Endothelial cell of umbilical vein (primary cell): ENCODE measurements at regions not wholly inside any gene's neighbourhood (a gene's known extent, or its start where the extent isn't known, plus 50 kb on each side); places are given as distances from the start of the nearest gene placed in this dataset.

ENCODE experiments used
- BruUV-seq: library from RNA; stranded (reverse); fragments of 400-500 nt; replicated peaks from 2 replicates; lab custom pipeline; 2021; lab: Mats Ljungman, UMichigan
- CTCF ChIA-PET: fragments of 300-600, 350-600 bp; sonication (Branson Sonifier 250); formaldehyde crosslinking; loops from one replicate; lab custom pipeline; 2021; ENCODE audit warnings: antibody characterized with exemption, inconsistent platforms; lab: Charles Lee
- POLR2A ChIA-PET: fragments of 300-600, 350-600 bp; sonication (Branson Sonifier 250); formaldehyde crosslinking; loops from one replicate; lab custom pipeline; 2021; ENCODE audit warnings: antibody characterized with exemption, inconsistent platforms; lab: Charles Lee
- DNase-seq: peaks from one replicate; pipeline ENCODE4 v3.0.0-alpha.2; 2011; ENCODE audit warnings: low read depth, low spot score
- FAIRE-seq: peaks from 2 replicates; lab custom pipeline; 2011; peaks lifted over from hg19 to GRCh38; lab: Jason Lieb, UNC
- H2AFZ ChIP-seq: 2 replicates; pipeline ENCODE4 v1.6.0; 2012; ENCODE audit warnings: low read depth, low read length, control low read depth, inconsistent platforms
- H3K27ac ChIP-seq: 2 replicates; pipeline ENCODE4 v1.5.1; 2011; ENCODE audit warnings: low read depth, mild to moderate bottlenecking, control low read depth, low read length, moderate library complexity; ENCODE audit not compliant: insufficient read depth
- H3K27me3 ChIP-seq, 2 experiments: 2 replicates each; pipeline versions ENCODE4 v1.6.0 to v1.6.1; 2011; ENCODE audit warnings: low read length in 2 of 2, mixed read lengths in 1 of 2; ENCODE audit not compliant: control insufficient read depth in 2 of 2, insufficient read depth in 2 of 2
- H3K36me3 ChIP-seq, 2 experiments: 2 replicates in 1 of 2; 3 replicates in 1 of 2; pipeline ENCODE4 v1.5.1; 2011; ENCODE audit warnings: low read length in 2 of 2, mild to moderate bottlenecking in 1 of 2, moderate library complexity in 1 of 2; ENCODE audit not compliant: control insufficient read depth in 2 of 2, insufficient read depth in 2 of 2; ENCODE audit errors: extremely low read depth in 1 of 2
- H3K4me1 ChIP-seq: 3 replicates; pipeline ENCODE4 v1.5.1; 2011; ENCODE audit warnings: mild to moderate bottlenecking, low read length; ENCODE audit not compliant: control insufficient read depth, insufficient read depth; ENCODE audit errors: extremely low read depth
- H3K4me2 ChIP-seq: 2 replicates; pipeline ENCODE4 v1.6.1; 2011; ENCODE audit warnings: low read length, control low read depth, mixed read lengths; ENCODE audit not compliant: insufficient read depth
- H3K4me3 ChIP-seq, 3 experiments: fragments of 200-600 bp in 1 of 3; sonication (generic), shearing (Covaris generic) in 1 of 3; replicated peaks in 1 of 3; 2 replicates each; pipeline ENCODE4 v1.5.1; 2011 to 2016; ENCODE audit warnings: control low read depth in 3 of 3, low read length in 3 of 3, mild to moderate bottlenecking in 2 of 3, inconsistent platforms in 1 of 3, low read depth in 1 of 3, moderate library complexity in 1 of 3; ENCODE audit not compliant: insufficient read depth in 1 of 3
- H3K79me2 ChIP-seq: 2 replicates; pipeline ENCODE4 v1.6.0; 2012; ENCODE audit warnings: low read length, inconsistent platforms; ENCODE audit not compliant: control insufficient read depth, insufficient read depth
- H3K9ac ChIP-seq: replicated peaks from 2 replicates; pipeline ENCODE3; 2011; ENCODE audit warnings: low read length, control low read depth; ENCODE audit not compliant: insufficient read depth; ENCODE audit errors: extremely low read depth
- H3K9me1 ChIP-seq: replicated peaks from 3 replicates; pipeline ENCODE4 v1.6.0; 2011; ENCODE audit warnings: mild to moderate bottlenecking, low read length; ENCODE audit not compliant: control insufficient read depth, insufficient read depth; ENCODE audit errors: extremely low read depth
- H3K9me3 ChIP-seq: replicated peaks from 2 replicates; pipeline ENCODE4 v1.5.1; 2012; ENCODE audit warnings: low read length, inconsistent platforms; ENCODE audit not compliant: control insufficient read depth, insufficient read depth
- H4K20me1 ChIP-seq: replicated peaks from 2 replicates; pipeline ENCODE3; 2011; ENCODE audit warnings: mild to moderate bottlenecking, low read length; ENCODE audit not compliant: control insufficient read depth, insufficient read depth; ENCODE audit errors: extremely low read depth
- CTCF ChIP-seq, 2 donors: IDR thresholded peaks; 1 replicate in 1 of 2; 2 replicates in 1 of 2; pipeline ENCODE4 v1.5.1; 2011; ENCODE audit warnings: low read length in 2 of 2, mild to moderate bottlenecking in 2 of 2, moderate library complexity in 2 of 2, control low read depth in 1 of 2, inconsistent platforms in 1 of 2, low read depth in 1 of 2; ENCODE audit not compliant: insufficient read depth in 1 of 2; ENCODE audit errors: extremely low read depth in 1 of 2
- EZH2 ChIP-seq: IDR thresholded peaks from 2 replicates; pipeline ENCODE4 v1.6.1; 2012; ENCODE audit warnings: borderline replicate concordance, low read depth, mild to moderate bottlenecking, moderate library complexity, low read length, inconsistent platforms; ENCODE audit not compliant: severe bottlenecking
- FOS ChIP-seq: IDR thresholded peaks from 2 replicates; pipeline ENCODE4 v1.6.1; 2011; ENCODE audit warnings: mild to moderate bottlenecking, low read length, moderate library complexity, borderline replicate concordance; ENCODE audit not compliant: insufficient read depth
- GATA2 ChIP-seq: IDR thresholded peaks from 2 replicates; pipeline ENCODE4 v1.7.0; 2011; ENCODE audit warnings: low read depth, mild to moderate bottlenecking, moderate library complexity, mixed read lengths, low read length; ENCODE audit not compliant: insufficient read length, insufficient read depth
- JUN ChIP-seq: IDR thresholded peaks from 2 replicates; pipeline ENCODE4 v1.6.1; 2011; ENCODE audit warnings: borderline replicate concordance, low read depth; ENCODE audit not compliant: insufficient read length, insufficient read depth
- MAX ChIP-seq: IDR thresholded peaks from 2 replicates; pipeline ENCODE4 v1.6.1; 2011; ENCODE audit not compliant: insufficient read depth, insufficient read length
- MYC ChIP-seq: IDR thresholded peaks from one replicate; pipeline ENCODE4 v1.6.1; 2011; ENCODE audit warnings: mild to moderate bottlenecking, low read depth, low read length
- POLR2A ChIP-seq: IDR thresholded peaks from 2 replicates; pipeline ENCODE4 v1.6.1; 2012; ENCODE audit warnings: low read depth, mild to moderate bottlenecking, control low read depth, low read length
- POLR2AphosphoS5 ChIP-seq: IDR thresholded peaks from 2 replicates; pipeline ENCODE4 v1.6.1; 2012; ENCODE audit warnings: low read depth, mild to moderate bottlenecking, control low read depth, low read length, moderate library complexity; ENCODE audit not compliant: insufficient read depth
- dilution Hi-C: fragments of 300-500 bp; cut with MboI; formaldehyde crosslinking; loops from one replicate; pipeline ENCODE4 v1.15.0; 2019; ENCODE audit warnings: low sequenced_read_pairs; ENCODE audit not compliant: extremely low pct_ligation_motif_present
- intact Hi-C: fragments of 100-400 bp; cut with micrococcal nuclease; formaldehyde crosslinking; loops from one replicate; pipeline ENCODE4 v1.10.0; 2022

GRCh38 chr10:89937494-89937893 lies 236.1 kb downstream of the KIF20B start:
- no peaks in the 10 kb centered on the region for H3K27me3 ChIP-seq
- dilution Hi-C loops, result no loop called here

More at GRCh38 chr10:89937494-89937893, 236.1 kb downstream of the KIF20B start:
- no peak for TF ChIP-seq CTCF (IDR thresholded peaks at IDR 0.05; ENCODE audit: extremely low read depth in 1 of 2, insufficient read depth in 1 of 2, low read depth in 1 of 2, low read length in 2 of 2)
- TF ChIP-seq EZH2, result no peak
- TF ChIP-seq POLR2AphosphoS5, result no peak
- TF ChIP-seq FOS, result no peak
- TF ChIP-seq MAX, result no peak
- TF ChIP-seq JUN, result no peak
- TF ChIP-seq POLR2A, result no peak
- TF ChIP-seq MYC, result no peak
- TF ChIP-seq GATA2, result no peak
- H3K36me3 ChIP-seq, result no peaks in the 10 kb centered on the region
- DNase-seq (no peak), FAIRE-seq (no peak)
- no peak overlapping the region for H3K27ac ChIP-seq
- H3K9me3 ChIP-seq, result no peaks in the 10 kb centered on the region
- H3K4me2 ChIP-seq, result no peak overlapping the region
- no peak overlapping the region for H3K9ac ChIP-seq
- ChIA-PET POLR2A (no interaction called here), CTCF (interaction anchor here (1.6 kb wide), 1 partner anchor 19 kb away, joined by 3 read pairs; no protein-coding TSS in a partner anchor)
- no peaks in the 10 kb centered on the region for H3K4me1 ChIP-seq
- no peak overlapping the region for H3K4me3 ChIP-seq
- no peaks in the 10 kb centered on the region for H4K20me1 ChIP-seq
- intact Hi-C loops, result no loop called here
- no TSS peak for BruUV-seq
- H3K79me2 ChIP-seq, result no peaks in the 10 kb centered on the region
- H2AFZ ChIP-seq, result no peak overlapping the region
- H3K9me1 ChIP-seq, result no peaks in the 10 kb centered on the region
